ENCODE measurements at regions not wholly inside any gene's neighbourhood (a gene's known extent, or its start where the extent isn't known, plus 50 kb on each side); places are given as distances from the start of the nearest gene placed in this dataset.
"Not testable (repeated sequence)": the region's sequence is repeated elsewhere in the genome, so short reads cannot be mapped to it uniquely, and the experiment has no call there.

DNA sequence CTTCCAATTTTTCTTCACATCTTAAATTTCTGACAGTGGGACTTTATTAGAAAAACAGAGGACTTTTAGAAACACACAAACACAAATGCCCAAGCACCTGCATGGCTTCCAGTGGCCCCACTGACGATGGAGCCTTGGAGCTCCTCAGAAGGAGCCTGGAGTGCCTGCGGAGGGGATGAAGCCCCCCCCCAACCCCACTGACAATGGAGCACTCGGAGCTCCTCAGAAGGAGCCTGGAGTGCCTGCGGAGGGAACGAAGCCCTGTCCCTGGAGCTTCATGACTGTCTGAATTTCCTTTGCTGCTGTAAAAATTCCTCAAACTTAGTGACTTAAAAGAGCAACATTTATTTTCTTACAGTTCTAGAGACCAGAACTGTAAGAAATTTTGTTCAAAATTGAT, 80.1 kb upstream of the VRK1 start:
- no peaks in the 10 kb centered on the region for H3K9me3 ChIP-seq (ENCODE audit: control insufficient read depth, insufficient read depth, low read length)
- H3K9ac ChIP-seq (ENCODE audit: low read depth, low read length): no peak overlapping the region
- no peaks in the 10 kb centered on the region for H3K4me1 ChIP-seq (ENCODE audit: insufficient read depth, low read length)

DNA sequence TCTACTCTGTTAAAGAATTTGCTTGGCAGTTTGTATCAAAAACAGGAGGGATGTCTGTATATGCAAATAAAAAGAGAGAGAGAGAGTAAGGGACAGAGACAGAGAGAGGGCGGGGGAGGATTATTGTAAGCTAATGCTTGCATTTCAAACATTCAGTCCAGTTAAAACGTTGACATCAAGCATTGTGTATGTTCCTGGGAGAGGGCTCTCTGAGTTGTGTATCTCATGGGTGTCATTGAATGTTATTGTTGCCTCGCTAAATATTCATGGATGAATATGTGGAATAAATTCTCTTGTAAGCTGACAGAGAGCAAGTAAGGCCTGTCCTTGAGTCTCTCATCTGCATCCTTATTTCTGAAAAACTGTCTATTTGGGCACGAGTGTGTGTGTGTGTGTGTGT, 78.8 kb upstream of the VRK1 start:
- Histone ChIP-seq H3K4me1 (ENCODE audit: insufficient read depth, low read length) (peaks cover 5% of the 10 kb centered on the region; the same call in 1 of the 2 replicates), H3K9ac (ENCODE audit: low read depth, low read length) (no peak overlapping the region), H3K36me3 (ENCODE audit: insufficient read depth, low read length) (no peaks in the 10 kb centered on the region), H3K9me3 (ENCODE audit: control insufficient read depth, insufficient read depth, low read length) (no peaks in the 10 kb centered on the region)

More for the DNA sequence above, 80.1 kb upstream of the VRK1 start:
- H3K36me3 ChIP-seq (ENCODE audit: insufficient read depth, low read length): no peaks in the 10 kb centered on the region

DNA sequence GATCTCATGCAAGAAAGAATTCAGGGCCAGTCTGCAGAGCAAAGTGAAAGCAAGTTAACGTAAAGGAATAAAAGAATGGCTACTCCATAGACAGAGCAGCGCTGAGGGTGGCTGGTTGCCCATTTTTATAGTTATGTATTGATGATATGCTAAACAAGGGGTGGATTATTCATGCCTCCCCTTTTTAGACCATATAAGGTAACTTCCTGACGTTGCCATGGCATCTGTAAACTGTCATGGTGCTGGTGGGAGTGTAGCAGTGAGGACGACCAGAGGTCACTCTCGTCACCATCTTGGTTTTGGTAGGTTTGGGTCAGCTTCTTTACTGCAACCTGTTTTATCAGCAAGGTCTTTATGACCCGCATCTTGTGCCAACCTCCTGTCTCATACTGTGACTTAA, 76.5 kb upstream of the VRK1 start:
- H3K36me3 ChIP-seq (ENCODE audit: insufficient read depth, low read length); H3K9me3 ChIP-seq (ENCODE audit: control insufficient read depth, insufficient read depth, low read length); H3K9ac ChIP-seq (ENCODE audit: low read depth, low read length); H3K4me1 ChIP-seq (ENCODE audit: insufficient read depth, low read length): not testable (repeated sequence)

DNA sequence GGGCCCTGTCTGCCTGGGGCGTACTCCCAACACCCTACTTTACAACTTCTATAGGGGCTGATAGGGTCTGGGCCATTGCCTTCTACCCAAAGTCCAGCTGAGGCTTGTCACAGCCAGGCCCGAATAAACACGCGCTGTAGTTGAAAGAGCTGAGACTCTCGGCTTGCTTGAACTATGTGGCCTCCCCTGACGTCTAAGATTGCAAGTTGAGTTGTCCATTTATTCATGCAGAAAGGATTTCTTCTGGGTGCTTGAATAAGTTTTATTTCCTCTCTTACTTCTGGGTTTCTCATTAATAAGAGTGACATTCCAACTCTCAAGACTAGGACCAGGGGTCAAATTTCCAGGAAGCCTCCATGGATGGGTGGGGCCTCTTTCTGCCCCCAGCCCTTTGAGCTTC, 74.4 kb upstream of the VRK1 start:
- no peak overlapping the region for H3K9ac ChIP-seq (ENCODE audit: low read depth, low read length)
- no peaks in the 10 kb centered on the region for H3K36me3 ChIP-seq (ENCODE audit: insufficient read depth, low read length)
- H3K4me1 ChIP-seq (ENCODE audit: insufficient read depth, low read length): peaks cover 5% of the 10 kb centered on the region; the same call in 1 of the 2 replicates
- no peaks in the 10 kb centered on the region for H3K9me3 ChIP-seq (ENCODE audit: control insufficient read depth, insufficient read depth, low read length)

DNA sequence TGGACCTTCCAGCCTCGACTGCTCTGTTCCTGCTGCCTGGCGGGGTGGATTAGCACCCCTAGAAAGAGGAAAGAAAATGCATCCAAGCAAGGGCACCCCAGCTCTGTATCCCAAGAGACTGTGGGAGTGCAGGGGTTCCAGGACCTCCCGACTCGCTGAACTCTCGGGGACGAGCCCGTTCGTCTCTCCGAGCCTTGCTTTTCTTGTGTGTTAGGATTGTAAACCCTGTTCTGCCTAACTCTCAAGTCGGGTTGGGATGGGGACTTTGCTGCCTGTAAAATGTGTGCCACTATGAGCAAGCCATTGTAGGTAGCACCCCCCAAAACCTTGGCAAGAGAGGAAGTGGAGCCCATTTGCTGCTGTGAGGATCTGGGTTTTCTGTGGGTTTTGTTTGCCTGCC, 73.2 kb upstream of the VRK1 start:
- peaks cover 5% of the 10 kb centered on the region; the same call in 1 of the 2 replicates for H3K4me1 ChIP-seq (ENCODE audit: insufficient read depth, low read length)
- no peaks in the 10 kb centered on the region for H3K36me3 ChIP-seq (ENCODE audit: insufficient read depth, low read length)
- no peaks in the 10 kb centered on the region for H3K9me3 ChIP-seq (ENCODE audit: control insufficient read depth, insufficient read depth, low read length)
- no peak overlapping the region for H3K9ac ChIP-seq (ENCODE audit: low read depth, low read length)

DNA sequence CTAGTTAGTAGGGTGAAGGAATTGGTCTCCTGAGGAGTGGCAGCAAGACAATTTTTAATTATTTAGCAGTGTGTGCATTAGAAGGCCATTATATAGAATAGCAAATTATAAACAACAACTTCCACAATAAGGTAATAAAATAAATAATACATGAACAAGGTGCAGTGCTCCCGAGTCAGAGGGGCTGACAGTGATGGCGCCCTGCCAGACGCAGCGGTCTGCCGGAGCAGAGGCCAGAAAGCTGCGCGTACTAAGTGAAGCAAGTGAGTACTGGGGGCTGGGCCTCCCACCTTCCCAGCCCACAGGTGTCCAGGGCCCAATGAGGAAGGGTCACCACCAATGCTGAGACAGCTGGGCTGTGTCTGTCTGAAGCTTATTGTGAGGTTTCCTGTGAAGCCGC, 72.0 kb upstream of the VRK1 start:
- no peaks in the 10 kb centered on the region for H3K9me3 ChIP-seq (ENCODE audit: control insufficient read depth, insufficient read depth, low read length)
- H3K36me3 ChIP-seq (ENCODE audit: insufficient read depth, low read length): no peaks in the 10 kb centered on the region
- no peak overlapping the region for H3K9ac ChIP-seq (ENCODE audit: low read depth, low read length)
- peaks cover 5% of the 10 kb centered on the region; the same call in 1 of the 2 replicates for H3K4me1 ChIP-seq (ENCODE audit: insufficient read depth, low read length)

DNA sequence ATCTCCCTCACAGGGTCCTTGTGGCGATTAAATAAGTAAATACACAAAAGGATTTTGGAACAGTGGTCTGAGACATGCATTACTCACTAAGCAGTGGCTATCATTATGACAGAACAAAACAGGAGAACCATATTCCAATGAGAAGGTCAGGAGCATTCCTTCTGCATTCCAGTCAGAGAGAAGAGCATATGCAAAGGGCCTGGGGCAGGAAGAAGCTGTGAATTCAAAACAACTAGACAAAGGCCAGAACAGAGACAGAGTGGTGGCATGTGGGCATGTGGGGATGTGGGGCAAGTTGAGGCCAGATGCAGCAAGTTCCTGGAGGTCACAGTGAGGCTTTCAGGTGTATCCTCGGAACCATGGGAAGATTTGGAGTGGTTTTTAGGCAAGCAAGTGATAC, 70.1 kb upstream of the VRK1 start:
- H3K36me3 ChIP-seq (ENCODE audit: insufficient read depth, low read length): no peaks in the 10 kb centered on the region
- H3K9me3 ChIP-seq (ENCODE audit: control insufficient read depth, insufficient read depth, low read length): no peaks in the 10 kb centered on the region
- H3K4me1 ChIP-seq (ENCODE audit: insufficient read depth, low read length): peaks cover 5% of the 10 kb centered on the region; the same call in 1 of the 2 replicates
- no peak overlapping the region for H3K9ac ChIP-seq (ENCODE audit: low read depth, low read length)

DNA sequence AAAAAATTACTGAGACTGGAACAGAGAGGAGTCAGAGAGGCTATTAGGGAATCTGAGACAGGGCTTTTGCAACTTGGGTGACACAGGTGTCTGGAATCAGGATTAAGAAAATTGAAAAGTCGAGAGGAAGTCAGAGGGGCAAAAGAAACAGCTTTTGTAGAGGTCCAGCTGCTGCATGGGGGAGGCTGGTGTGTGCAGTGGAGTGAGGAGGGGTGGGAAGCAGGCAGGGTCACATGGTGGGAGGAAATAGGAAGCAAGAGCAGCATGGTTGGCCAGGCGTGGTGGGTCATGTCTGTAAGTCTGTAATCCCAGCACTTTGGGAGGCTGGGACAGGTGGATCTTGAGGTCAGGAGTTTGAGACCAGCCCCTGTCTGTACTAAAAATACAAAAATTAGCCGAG, 69.7 kb upstream of the VRK1 start:
- Histone ChIP-seq H3K9me3 (ENCODE audit: control insufficient read depth, insufficient read depth, low read length) (no peaks in the 10 kb centered on the region), H3K9ac (ENCODE audit: low read depth, low read length) (no peak overlapping the region), H3K36me3 (ENCODE audit: insufficient read depth, low read length) (no peaks in the 10 kb centered on the region), H3K4me1 (ENCODE audit: insufficient read depth, low read length) (peaks cover 5% of the 10 kb centered on the region; the same call in 1 of the 2 replicates)

DNA sequence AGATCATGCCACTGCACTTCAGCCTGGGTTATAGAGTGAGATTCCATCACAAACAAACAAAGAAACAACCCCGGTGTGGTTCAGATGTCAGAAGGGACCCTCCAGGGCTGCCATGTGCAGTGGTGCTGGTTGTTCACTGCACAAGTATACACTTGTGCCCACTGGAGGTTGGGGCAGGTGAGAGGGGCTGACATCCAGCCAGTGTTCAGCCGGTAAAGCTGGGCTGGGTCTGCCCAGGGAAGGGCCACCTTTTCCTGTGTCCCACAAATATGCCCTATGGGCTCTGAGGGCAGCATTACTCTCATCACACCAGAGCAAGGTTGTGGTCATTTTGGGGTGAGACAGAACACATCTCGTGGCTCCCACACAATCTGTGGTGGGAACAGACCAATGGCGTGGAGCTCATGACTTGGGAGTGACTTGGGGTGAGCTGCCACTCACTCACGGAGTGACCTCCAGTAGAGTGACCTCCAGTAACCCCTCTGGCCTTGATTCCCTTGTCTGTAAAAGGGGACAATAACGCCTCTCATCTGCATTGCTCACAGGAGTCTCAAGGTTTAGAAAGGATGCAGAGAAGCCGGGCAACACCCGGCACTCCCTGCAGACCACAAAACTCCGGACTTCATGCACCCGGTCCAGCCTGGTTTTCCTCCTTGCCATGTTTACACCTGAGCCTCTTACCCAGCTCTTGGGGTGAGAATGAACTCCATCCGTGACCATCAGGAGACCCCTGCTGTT, 69.0 kb upstream of the VRK1 start:
- H3K9ac ChIP-seq (ENCODE audit: low read depth, low read length): no peak overlapping the region
- no peaks in the 10 kb centered on the region for H3K9me3 ChIP-seq (ENCODE audit: control insufficient read depth, insufficient read depth, low read length)
- no peaks in the 10 kb centered on the region for H3K36me3 ChIP-seq (ENCODE audit: insufficient read depth, low read length)

DNA sequence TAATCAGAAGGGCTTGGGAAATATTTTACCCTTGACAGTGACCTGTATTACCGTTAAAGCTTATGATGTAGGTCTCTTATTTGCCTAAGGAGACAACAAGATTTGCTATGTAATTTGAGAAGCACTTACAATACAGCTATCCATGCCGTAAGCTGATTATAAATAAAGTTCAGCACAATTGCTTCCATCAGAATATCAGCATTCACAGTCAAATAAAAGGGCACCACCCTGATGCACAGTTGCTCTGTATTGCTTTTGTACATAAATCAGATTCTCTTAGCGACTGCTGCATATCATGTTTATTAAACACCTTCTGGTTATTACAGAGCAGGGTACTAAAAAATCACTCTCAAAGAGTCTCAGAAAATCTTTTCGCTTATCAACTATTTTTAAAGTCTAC, 67.3 kb upstream of the VRK1 start:
- no peak overlapping the region for H3K9ac ChIP-seq (ENCODE audit: low read depth, low read length)

More for the DNA sequence above, 69.0 kb upstream of the VRK1 start:
- H3K4me1 ChIP-seq (ENCODE audit: insufficient read depth, low read length): no peaks in the 10 kb centered on the region

DNA sequence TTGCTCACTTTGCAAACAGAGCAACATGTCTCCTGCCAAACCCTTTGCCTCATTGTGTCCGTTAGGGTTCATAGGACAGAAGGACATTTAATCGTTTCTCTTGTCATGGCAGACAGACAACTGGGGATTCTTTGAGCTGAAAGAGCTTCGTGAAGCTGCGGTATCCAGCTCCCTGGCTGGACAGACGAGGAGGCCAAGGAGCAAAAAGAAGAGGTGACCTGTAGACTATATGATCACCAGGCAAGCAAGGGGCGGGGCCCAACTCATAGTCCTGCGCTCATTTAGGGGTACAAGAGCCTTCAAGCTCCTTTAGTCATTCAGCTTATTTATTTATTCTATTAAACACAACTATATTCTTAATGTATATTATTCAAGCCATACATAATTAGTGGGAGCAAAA, 66.8 kb upstream of the VRK1 start:
- Histone ChIP-seq H3K9ac (ENCODE audit: low read depth, low read length) (no peak overlapping the region), H3K36me3 (ENCODE audit: insufficient read depth, low read length) (no peaks in the 10 kb centered on the region), H3K4me1 (ENCODE audit: insufficient read depth, low read length) (no peaks in the 10 kb centered on the region), H3K9me3 (ENCODE audit: control insufficient read depth, insufficient read depth, low read length) (no peaks in the 10 kb centered on the region)

More for the DNA sequence above, 67.3 kb upstream of the VRK1 start:
- no peaks in the 10 kb centered on the region for H3K4me1 ChIP-seq (ENCODE audit: insufficient read depth, low read length)
- no peaks in the 10 kb centered on the region for H3K36me3 ChIP-seq (ENCODE audit: insufficient read depth, low read length)
- H3K9me3 ChIP-seq (ENCODE audit: control insufficient read depth, insufficient read depth, low read length): no peaks in the 10 kb centered on the region

DNA sequence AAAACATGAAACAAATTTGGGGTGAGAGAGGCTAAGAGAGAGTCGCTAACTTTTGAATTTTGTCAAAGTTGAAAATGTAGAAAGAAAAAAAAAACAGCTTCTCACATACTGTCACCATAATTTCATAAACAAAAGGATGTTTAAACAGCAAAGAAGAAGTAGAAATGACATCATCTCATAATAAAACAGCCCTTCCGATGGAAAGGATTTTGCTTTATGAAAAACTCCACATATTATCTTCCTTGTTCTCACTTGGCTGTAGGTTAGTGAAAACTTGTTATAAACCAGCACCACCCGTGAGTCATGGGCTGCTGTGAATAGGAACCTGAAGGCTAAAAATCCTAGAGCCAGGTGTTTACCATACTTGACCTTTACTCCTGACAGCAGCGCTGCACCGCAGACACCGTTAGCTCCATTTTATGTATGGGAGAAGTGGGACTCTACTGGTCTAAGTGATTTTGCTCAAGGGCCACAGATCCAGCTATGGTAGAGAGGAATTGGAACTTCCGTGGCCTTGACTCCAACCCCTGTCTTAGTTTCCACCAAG, 63.0 kb upstream of the VRK1 start:
- Histone ChIP-seq H3K4me1 (ENCODE audit: insufficient read depth, low read length) (0 out of 2 replicates have a peak, but pooled peaks cover 4% of the 10 kb centered on the region), H3K36me3 (ENCODE audit: insufficient read depth, low read length) (no peaks in the 10 kb centered on the region), H3K9ac (ENCODE audit: low read depth, low read length) (no peak overlapping the region), H3K9me3 (ENCODE audit: control insufficient read depth, insufficient read depth, low read length) (no peaks in the 10 kb centered on the region)

DNA sequence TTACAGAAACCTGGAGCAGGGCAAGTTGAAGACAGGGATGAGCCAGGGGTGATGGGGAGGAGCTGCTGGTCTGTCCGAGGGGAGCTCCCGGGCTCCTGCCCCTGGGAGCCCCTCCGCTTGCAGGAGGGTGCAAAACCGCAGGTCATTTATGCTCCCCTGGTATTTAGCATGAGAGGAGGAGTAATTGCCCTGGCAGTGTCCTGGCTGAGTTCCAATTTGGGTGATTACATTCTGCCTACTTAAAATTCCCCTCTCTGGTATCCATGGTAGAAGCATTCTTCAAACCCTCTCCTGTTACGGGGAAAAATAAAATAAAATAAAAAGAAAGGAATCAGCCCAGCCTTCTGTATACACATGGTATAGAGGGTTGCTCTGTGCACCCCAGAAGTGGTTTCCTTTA, 61.7 kb upstream of the VRK1 start:
- no peaks in the 10 kb centered on the region for H3K36me3 ChIP-seq (ENCODE audit: insufficient read depth, low read length)
- H3K4me1 ChIP-seq (ENCODE audit: insufficient read depth, low read length): peaks cover 15% of the 10 kb centered on the region; the same call in 1 of the 2 replicates
- no peaks in the 10 kb centered on the region for H3K9me3 ChIP-seq (ENCODE audit: control insufficient read depth, insufficient read depth, low read length)
- no peak overlapping the region for H3K9ac ChIP-seq (ENCODE audit: low read depth, low read length)

DNA sequence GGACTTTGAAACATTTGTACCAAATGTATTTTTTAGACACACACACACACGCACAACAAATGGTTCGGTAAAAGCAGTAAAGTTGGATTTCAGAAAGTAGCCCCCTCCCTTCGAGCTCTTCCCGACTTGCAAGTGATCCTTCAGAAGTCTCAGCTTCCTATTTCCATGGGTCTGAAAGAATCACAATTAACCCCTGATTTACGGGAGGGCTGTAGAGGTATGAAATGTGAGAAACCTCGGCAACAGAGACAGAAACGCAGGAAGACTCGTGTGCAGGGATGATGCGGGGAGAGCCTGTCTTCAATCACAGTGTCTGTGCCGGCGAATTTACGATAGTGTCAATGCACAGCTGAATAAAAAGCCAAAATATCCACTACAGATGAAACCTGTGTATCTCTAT, 60.7 kb upstream of the VRK1 start:
- Histone ChIP-seq H3K4me1 (ENCODE audit: insufficient read depth, low read length) (peaks cover 19% of the 10 kb centered on the region; the same call in 1 of the 2 replicates), H3K36me3 (ENCODE audit: insufficient read depth, low read length) (no peaks in the 10 kb centered on the region), H3K9ac (ENCODE audit: low read depth, low read length) (no peak overlapping the region), H3K9me3 (ENCODE audit: control insufficient read depth, insufficient read depth, low read length) (no peaks in the 10 kb centered on the region)

DNA sequence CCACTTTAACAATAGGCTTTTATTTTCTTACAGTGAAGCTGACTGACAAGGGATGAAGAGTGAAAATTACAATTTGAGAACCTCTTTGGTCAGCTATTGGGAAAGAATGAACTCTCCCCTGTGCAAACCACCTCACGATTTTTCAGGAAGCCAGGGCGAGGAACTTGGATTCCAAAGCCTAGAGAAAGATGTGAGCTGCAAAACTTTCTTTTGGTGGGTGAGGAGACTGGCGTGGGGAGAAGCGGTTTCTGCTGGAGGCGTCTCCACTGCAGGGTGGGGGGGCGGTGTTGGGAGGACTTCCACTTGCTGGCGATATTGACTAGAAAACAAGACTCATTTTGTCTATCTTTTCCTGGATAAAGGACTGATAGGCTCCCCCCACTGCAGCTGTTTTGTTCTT, 59.3 kb upstream of the VRK1 start:
- Histone ChIP-seq H3K9me3 (ENCODE audit: control insufficient read depth, insufficient read depth, low read length) (no peaks in the 10 kb centered on the region), H3K36me3 (ENCODE audit: insufficient read depth, low read length) (no peaks in the 10 kb centered on the region), H3K4me1 (ENCODE audit: insufficient read depth, low read length) (peaks cover 19% of the 10 kb centered on the region; the same call in 1 of the 2 replicates), H3K9ac (ENCODE audit: low read depth, low read length) (no peak overlapping the region)
